ENCODE measurements at regions not wholly inside any gene's neighbourhood (a gene's known extent, or its start where the extent isn't known, plus 50 kb on each side); places are given as distances from the start of the nearest gene placed in this dataset.
"Not testable (repeated sequence)": the region's sequence is repeated elsewhere in the genome, so short reads cannot be mapped to it uniquely, and the experiment has no call there.

DNA sequence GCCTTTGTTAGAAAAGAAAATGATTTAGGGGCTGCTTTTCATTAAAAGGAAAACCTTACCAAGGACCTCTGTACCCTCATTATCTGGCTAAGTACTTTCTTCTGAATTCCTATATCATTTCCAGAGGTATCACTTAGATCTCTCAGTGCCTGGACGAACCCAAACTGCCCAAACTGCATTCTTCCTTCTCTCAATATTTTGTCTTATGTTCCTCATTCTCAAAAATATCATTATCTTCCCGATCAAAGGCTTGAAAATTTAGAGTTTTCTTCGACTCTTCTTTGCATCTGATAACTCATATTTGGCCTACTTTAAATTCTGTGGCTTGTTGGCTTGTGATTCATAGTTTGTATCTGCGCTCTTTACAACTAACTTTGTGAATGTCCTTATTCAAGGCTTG, 136.7 kb upstream of the TAF11L2 start:
- H3K9me3 ChIP-seq (ENCODE audit: control insufficient read depth in 3 of 3, low read length in 3 of 3) = no peaks in the 10 kb centered on the region
- H3K9ac ChIP-seq (ENCODE audit: low read depth in 1 of 3, low read length in 3 of 3) = no peak overlapping the region
- H3K27me3 ChIP-seq (ENCODE audit: control insufficient read depth in 3 of 3, insufficient read depth in 3 of 3, low read length in 3 of 3) = no peaks in the 10 kb centered on the region
- H3K4me3 ChIP-seq (ENCODE audit: low read length in 3 of 3) = no peak overlapping the region
- H3K27ac ChIP-seq (ENCODE audit: low read depth, low read length) = no peak overlapping the region
- H3K4me1 ChIP-seq (ENCODE audit: control insufficient read depth in 3 of 3, insufficient read depth in 3 of 3, low read length in 3 of 3) = no peaks in the 10 kb centered on the region
- H3K36me3 ChIP-seq (ENCODE audit: control insufficient read depth in 3 of 3, insufficient read depth in 3 of 3, low read length in 3 of 3) = no peaks in the 10 kb centered on the region

DNA sequence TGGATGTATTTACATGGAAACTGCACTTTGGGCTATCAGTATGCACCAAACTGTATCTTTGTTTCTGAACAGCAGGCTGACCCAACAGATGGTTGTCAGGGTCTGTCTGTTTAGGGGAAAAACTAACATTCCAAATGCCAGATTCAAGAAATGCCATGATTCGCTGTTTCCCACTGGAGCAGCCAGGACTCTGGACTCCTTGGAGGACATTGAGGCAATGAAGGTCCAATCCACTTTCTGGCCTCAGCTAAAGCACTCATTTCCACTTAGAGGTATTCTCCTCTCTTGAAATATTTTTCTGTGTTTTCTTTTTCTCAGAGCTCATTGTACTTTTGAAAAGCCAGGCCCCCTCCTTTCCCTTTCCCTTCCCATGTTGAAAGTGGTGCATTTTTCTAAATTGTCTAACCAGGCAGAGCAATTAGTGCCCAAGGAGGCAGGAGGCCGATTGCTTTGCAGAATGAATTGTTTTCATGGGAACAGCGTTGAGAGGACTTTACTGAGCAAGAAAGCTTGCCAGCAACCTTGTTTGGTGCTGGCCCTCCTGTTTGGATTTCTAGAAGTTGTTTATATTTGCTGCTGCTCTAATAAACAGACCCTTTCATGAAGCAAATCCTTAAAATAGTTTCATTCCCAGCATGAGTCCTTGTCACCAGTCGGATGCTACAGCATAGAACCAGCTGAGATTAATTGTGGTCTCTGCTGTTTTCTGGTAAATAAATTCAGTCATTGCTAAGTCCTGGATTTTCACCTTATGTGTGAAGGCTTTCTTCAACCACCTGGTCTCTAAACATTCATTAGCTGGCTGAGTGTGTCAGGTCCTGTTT, 132.8 kb upstream of the TAF11L2 start:
- H3K4me1 ChIP-seq (ENCODE audit: control insufficient read depth in 3 of 3, insufficient read depth in 3 of 3, low read length in 3 of 3) = no peaks in the 10 kb centered on the region
- no peak overlapping the region for H3K27ac ChIP-seq (ENCODE audit: low read depth, low read length)
- no peak overlapping the region for H3K9ac ChIP-seq (ENCODE audit: low read depth in 1 of 3, low read length in 3 of 3)
- H3K36me3 ChIP-seq (ENCODE audit: control insufficient read depth in 3 of 3, insufficient read depth in 3 of 3, low read length in 3 of 3) = no peaks in the 10 kb centered on the region
- no peak overlapping the region for H3K4me3 ChIP-seq (ENCODE audit: low read length in 3 of 3)
- H3K9me3 ChIP-seq (ENCODE audit: control insufficient read depth in 3 of 3, low read length in 3 of 3) = peaks cover 0 to 3% (median 0%) of the 10 kb centered on the region in 3 donors
- no peaks in the 10 kb centered on the region for H3K27me3 ChIP-seq (ENCODE audit: control insufficient read depth in 3 of 3, insufficient read depth in 3 of 3, low read length in 3 of 3)

DNA sequence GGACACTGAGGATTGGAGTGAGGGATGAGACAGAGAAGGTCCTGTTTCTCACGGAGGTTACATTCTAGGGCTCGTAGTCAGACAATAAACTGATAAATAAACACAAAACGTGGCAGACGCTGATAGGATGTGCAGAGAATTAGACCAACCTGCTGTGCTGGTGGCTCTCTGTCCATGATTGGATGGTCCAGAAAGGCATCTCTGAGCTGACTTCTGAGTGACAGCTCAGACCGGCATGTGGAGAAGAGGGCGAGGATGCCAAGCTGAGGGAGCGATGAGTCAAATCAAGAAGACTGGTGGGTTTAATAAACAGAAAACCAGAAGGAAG, 132.3 kb upstream of the TAF11L2 start:
- Histone ChIP-seq H3K4me1 (ENCODE audit: control insufficient read depth in 3 of 3, insufficient read depth in 3 of 3, low read length in 3 of 3) (no peaks in the 10 kb centered on the region), H3K27ac (ENCODE audit: low read depth, low read length) (no peak overlapping the region), H3K9me3 (ENCODE audit: control insufficient read depth in 3 of 3, low read length in 3 of 3) (peaks cover 0 to 3% (median 0%) of the 10 kb centered on the region in 3 donors), H3K36me3 (ENCODE audit: control insufficient read depth in 3 of 3, insufficient read depth in 3 of 3, low read length in 3 of 3) (no peaks in the 10 kb centered on the region), H3K27me3 (ENCODE audit: control insufficient read depth in 3 of 3, insufficient read depth in 3 of 3, low read length in 3 of 3) (no peaks in the 10 kb centered on the region), H3K4me3 (ENCODE audit: low read length in 3 of 3) (no peak overlapping the region), H3K9ac (ENCODE audit: low read depth in 1 of 3, low read length in 3 of 3) (no peak overlapping the region)

DNA sequence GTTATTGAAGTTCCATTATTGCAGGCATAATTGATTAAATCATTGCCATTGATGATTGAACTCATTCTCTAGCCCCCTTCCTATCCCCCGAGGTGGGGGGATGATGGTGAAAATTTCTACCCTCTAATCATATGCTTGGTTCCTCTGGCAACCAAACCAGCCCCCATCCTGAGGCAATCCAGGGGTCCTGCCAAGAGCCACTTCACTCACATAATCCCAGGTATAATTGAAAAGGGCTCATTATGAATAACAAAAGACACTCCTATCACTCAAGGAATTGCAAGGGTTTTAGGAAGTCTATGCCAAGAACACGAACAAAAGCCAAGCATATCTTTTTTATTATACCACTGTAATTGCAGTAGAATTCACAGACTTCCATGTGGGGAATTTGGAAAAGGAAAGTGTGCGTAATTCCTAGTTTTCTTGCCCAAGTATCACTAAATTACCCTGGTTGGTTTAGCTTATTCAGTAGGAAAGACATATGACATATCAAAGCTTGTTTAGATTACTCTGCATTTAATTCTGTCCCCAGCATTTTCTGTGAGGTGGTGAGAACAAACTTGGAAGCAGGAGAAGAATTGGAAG, 130.7 kb upstream of the TAF11L2 start:
- H3K4me3 ChIP-seq (ENCODE audit: low read length in 3 of 3) = no peak overlapping the region
- H3K36me3 ChIP-seq (ENCODE audit: control insufficient read depth in 3 of 3, insufficient read depth in 3 of 3, low read length in 3 of 3) = no peaks in the 10 kb centered on the region
- H3K9ac ChIP-seq (ENCODE audit: low read depth in 1 of 3, low read length in 3 of 3) = no peak overlapping the region
- H3K27me3 ChIP-seq (ENCODE audit: control insufficient read depth in 3 of 3, insufficient read depth in 3 of 3, low read length in 3 of 3) = no peaks in the 10 kb centered on the region
- peaks cover 0 to 3% (median 0%) of the 10 kb centered on the region in 3 donors for H3K9me3 ChIP-seq (ENCODE audit: control insufficient read depth in 3 of 3, low read length in 3 of 3)
- H3K27ac ChIP-seq (ENCODE audit: low read depth, low read length) = no peak overlapping the region
- no peaks in the 10 kb centered on the region for H3K4me1 ChIP-seq (ENCODE audit: control insufficient read depth in 3 of 3, insufficient read depth in 3 of 3, low read length in 3 of 3)

DNA sequence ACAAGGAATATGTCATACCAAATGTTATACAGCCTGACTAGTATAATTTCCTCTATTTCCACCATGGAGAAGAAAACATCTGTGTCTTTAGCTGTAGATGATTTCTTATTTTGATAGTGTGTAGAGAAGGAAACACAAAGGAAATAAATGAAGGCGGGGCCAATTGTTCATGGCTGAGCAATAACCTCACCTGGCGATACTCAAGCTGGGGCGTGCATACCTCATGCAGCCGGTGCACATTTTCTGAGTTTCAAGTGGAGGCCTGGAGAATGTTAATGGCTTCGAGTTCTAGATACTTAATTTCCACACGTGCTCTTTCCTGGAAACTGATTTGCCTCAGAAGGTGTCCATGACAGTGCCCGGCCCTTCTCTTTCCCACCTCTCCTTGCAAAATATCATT, 127.4 kb upstream of the TAF11L2 start:
- no peaks in the 10 kb centered on the region for H3K36me3 ChIP-seq (ENCODE audit: control insufficient read depth in 3 of 3, insufficient read depth in 3 of 3, low read length in 3 of 3)
- H3K27ac ChIP-seq (ENCODE audit: low read depth, low read length) = no peak overlapping the region
- peaks cover 0 to 3% (median 0%) of the 10 kb centered on the region in 3 donors for H3K9me3 ChIP-seq (ENCODE audit: control insufficient read depth in 3 of 3, low read length in 3 of 3)
- H3K4me1 ChIP-seq (ENCODE audit: control insufficient read depth in 3 of 3, insufficient read depth in 3 of 3, low read length in 3 of 3) = no peaks in the 10 kb centered on the region
- no peak overlapping the region for H3K4me3 ChIP-seq (ENCODE audit: low read length in 3 of 3)
- H3K27me3 ChIP-seq (ENCODE audit: control insufficient read depth in 3 of 3, insufficient read depth in 3 of 3, low read length in 3 of 3) = no peaks in the 10 kb centered on the region
- H3K9ac ChIP-seq (ENCODE audit: low read depth in 1 of 3, low read length in 3 of 3) = no peak overlapping the region

DNA sequence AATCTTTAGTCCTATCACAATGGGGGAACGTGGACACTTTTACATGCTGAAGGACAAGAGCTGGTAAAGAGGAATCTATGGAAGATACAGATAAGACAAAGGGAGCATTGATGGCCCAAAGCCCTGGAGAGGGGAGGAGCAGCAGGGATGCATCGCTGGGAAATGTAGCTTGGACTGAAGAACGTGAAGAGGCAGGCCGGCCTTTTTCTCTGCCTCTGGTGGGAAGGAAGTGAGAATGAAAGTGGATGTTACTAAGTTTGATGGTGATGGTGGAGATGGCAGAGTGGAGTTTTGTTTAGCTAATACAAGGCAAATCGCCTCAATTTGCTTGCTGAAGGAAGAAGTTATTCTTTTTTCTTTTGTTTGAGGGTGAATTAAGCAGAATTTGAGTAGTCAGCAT, 124.6 kb upstream of the TAF11L2 start:
- peak overlapping the region; percentile 11 for H3K27ac ChIP-seq (ENCODE audit: low read depth, low read length)
- no peak overlapping the region for H3K9ac ChIP-seq (ENCODE audit: low read depth in 1 of 3, low read length in 3 of 3)
- no peaks in the 10 kb centered on the region for H3K4me1 ChIP-seq (ENCODE audit: control insufficient read depth in 3 of 3, insufficient read depth in 3 of 3, low read length in 3 of 3)
- H3K36me3 ChIP-seq (ENCODE audit: control insufficient read depth in 3 of 3, insufficient read depth in 3 of 3, low read length in 3 of 3) = no peaks in the 10 kb centered on the region
- no peaks in the 10 kb centered on the region for H3K27me3 ChIP-seq (ENCODE audit: control insufficient read depth in 3 of 3, insufficient read depth in 3 of 3, low read length in 3 of 3)
- H3K9me3 ChIP-seq (ENCODE audit: control insufficient read depth in 3 of 3, low read length in 3 of 3) = no peaks in the 10 kb centered on the region
- no peak overlapping the region for H3K4me3 ChIP-seq (ENCODE audit: low read length in 3 of 3)

DNA sequence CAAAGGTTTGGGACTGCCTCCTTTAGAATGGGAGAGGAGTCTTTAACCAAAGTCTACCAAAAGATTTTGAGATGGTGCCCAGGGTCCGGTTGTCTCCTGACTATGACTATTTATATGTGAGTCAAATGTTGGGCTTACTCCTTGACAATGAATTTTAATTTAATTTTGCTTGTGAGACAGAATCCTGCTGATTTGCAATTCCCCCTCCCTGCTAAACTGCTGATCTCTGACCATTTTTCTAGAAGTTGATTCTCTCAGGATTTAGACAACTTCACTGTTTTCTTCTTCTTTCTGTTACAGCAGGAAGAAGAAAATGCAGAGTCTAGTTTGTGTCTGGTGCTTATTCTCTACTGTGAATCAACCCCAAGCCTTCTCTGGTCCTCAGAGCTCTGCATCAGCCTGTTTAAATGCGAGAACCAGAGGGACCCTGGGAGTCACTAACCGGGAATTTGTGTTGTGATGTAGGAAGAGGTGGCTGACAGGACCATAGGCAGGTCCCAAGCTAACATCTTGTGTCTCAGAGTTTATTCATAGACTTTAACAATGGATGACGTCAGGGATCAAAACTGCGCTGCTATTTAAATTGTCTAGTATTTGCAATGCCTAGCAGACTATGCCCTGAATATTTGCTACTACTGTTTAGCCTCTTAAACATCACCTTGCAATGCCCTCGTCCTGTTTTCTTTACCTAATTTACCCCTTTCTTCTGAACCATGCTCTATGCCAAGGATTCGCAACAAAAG, 124.0 kb upstream of the TAF11L2 start:
- no peaks in the 10 kb centered on the region for H3K4me1 ChIP-seq (ENCODE audit: control insufficient read depth in 3 of 3, insufficient read depth in 3 of 3, low read length in 3 of 3)
- no peak overlapping the region for H3K4me3 ChIP-seq (ENCODE audit: low read length in 3 of 3)
- peak overlapping the region; percentile 11 for H3K27ac ChIP-seq (ENCODE audit: low read depth, low read length)
- no peaks in the 10 kb centered on the region for H3K27me3 ChIP-seq (ENCODE audit: control insufficient read depth in 3 of 3, insufficient read depth in 3 of 3, low read length in 3 of 3)
- H3K9ac ChIP-seq (ENCODE audit: low read depth in 1 of 3, low read length in 3 of 3) = no peak overlapping the region
- H3K36me3 ChIP-seq (ENCODE audit: control insufficient read depth in 3 of 3, insufficient read depth in 3 of 3, low read length in 3 of 3) = no peaks in the 10 kb centered on the region
- no peaks in the 10 kb centered on the region for H3K9me3 ChIP-seq (ENCODE audit: control insufficient read depth in 3 of 3, low read length in 3 of 3)

DNA sequence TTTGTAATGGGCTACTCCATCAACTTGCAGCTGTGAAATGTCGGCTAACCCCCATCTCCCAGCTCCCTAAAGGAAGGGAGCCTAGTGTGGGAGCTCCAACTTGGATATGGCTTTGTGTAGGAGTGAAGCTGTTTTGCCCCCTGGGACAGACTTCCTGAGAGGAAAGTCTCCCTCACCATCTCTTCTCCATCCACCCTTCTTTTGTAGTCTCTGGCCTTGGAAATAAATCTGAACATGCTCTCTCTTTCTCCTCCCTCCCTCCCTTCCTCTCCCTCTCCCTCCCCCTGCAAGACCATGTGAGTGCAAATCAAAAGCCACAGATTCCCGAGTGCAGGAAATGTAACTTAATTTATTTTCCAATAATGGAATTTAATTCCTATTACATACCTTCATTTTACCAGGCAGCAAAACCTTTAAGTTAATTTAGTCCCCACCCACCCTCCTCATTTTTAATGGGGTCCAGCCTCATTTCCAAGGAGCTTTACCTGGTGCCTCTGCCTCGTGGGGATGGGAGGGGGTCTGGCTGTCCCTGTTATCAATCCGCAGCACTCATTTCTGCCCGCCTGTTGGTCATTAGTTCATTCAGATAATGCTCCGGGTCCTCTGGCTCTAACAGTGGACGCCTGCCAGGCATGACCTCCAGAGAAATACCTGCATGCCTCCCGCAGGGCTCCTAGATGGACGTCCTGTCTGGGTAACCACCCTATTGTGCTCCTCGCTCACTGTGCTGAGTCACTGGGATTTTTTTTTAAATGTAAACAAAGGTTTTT, 122.9 kb upstream of the TAF11L2 start:
- H3K4me3 ChIP-seq (ENCODE audit: low read length in 3 of 3) = no peak overlapping the region
- H3K9ac ChIP-seq (ENCODE audit: low read depth in 1 of 3, low read length in 3 of 3) = no peak overlapping the region
- no peaks in the 10 kb centered on the region for H3K27me3 ChIP-seq (ENCODE audit: control insufficient read depth in 3 of 3, insufficient read depth in 3 of 3, low read length in 3 of 3)
- no peaks in the 10 kb centered on the region for H3K9me3 ChIP-seq (ENCODE audit: control insufficient read depth in 3 of 3, low read length in 3 of 3)
- no peaks in the 10 kb centered on the region for H3K4me1 ChIP-seq (ENCODE audit: control insufficient read depth in 3 of 3, insufficient read depth in 3 of 3, low read length in 3 of 3)
- no peak overlapping the region for H3K27ac ChIP-seq (ENCODE audit: low read depth, low read length)
- H3K36me3 ChIP-seq (ENCODE audit: control insufficient read depth in 3 of 3, insufficient read depth in 3 of 3, low read length in 3 of 3) = no peaks in the 10 kb centered on the region

DNA sequence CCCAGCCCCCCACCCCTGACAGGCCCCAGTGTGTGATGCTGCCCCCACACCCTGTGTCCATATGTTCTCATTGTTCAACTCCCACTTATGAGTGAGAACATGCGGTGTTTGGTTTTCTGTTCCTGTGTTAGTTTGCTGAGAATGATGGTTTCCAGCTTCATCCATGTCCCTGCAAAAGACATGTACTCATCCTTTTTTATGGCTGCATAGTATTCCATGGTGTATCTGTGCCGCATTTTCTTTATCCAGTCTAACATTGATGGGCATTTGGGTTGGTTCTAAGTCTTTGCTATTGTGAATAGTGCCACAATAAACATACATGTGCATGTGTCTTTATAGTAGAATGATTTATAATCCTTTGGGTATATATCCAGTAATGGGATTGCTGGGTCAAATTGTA, 122.1 kb upstream of the TAF11L2 start:
- not testable (repeated sequence) for H3K4me3 ChIP-seq (ENCODE audit: low read length in 3 of 3); H3K9me3 ChIP-seq (ENCODE audit: control insufficient read depth in 3 of 3, low read length in 3 of 3); H3K36me3 ChIP-seq (ENCODE audit: control insufficient read depth in 3 of 3, insufficient read depth in 3 of 3, low read length in 3 of 3); H3K4me1 ChIP-seq (ENCODE audit: control insufficient read depth in 3 of 3, insufficient read depth in 3 of 3, low read length in 3 of 3); H3K27ac ChIP-seq (ENCODE audit: low read depth, low read length); H3K9ac ChIP-seq (ENCODE audit: low read depth in 1 of 3, low read length in 3 of 3); H3K27me3 ChIP-seq (ENCODE audit: control insufficient read depth in 3 of 3, insufficient read depth in 3 of 3, low read length in 3 of 3)

Data from skeletal muscle tissue (tissue), 3 donors.